Astrocyte (in vitro differentiated cells and primary cell): ENCODE measurements at regions not wholly inside any gene's neighbourhood (a gene's known extent, or its start where the extent isn't known, plus 50 kb on each side); places are given as distances from the start of the nearest gene placed in this dataset.
A peak's percentile ranks its signal among the peaks of the same experiment; 100 is the strongest.

ENCODE experiments used
- DNase-seq: peaks from one replicate; pipeline ENCODE4 v3.0.0-alpha.2; 2010; ENCODE audit warnings: low read depth
- FAIRE-seq: peaks from 2 replicates; lab custom pipeline; 2011; peaks lifted over from hg19 to GRCh38; lab: Jason Lieb, UNC
- H2AFZ ChIP-seq: 2 replicates; pipeline ENCODE4 v1.6.0; 2012; ENCODE audit warnings: low read depth, low read length, inconsistent platforms
- H3K27ac ChIP-seq: 2 replicates; pipeline ENCODE4 v1.5.1; 2011; ENCODE audit warnings: low read depth, low read length, inconsistent platforms
- H3K27me3 ChIP-seq: 2 replicates; pipeline ENCODE4 v1.6.0; 2011; ENCODE audit warnings: low read length, inconsistent platforms; ENCODE audit not compliant: insufficient read depth
- H3K36me3 ChIP-seq: 2 replicates; pipeline ENCODE4 v1.5.1; 2011; ENCODE audit warnings: low read length, inconsistent platforms; ENCODE audit not compliant: insufficient read depth
- H3K4me1 ChIP-seq: 2 replicates; pipeline ENCODE4 v1.5.1; 2011; ENCODE audit warnings: low read length, inconsistent platforms; ENCODE audit not compliant: insufficient read depth
- H3K4me2 ChIP-seq: 2 replicates; pipeline ENCODE4 v1.6.0; 2012; ENCODE audit warnings: low read length, inconsistent platforms
- H3K4me3 ChIP-seq: 2 replicates; pipeline ENCODE4 v1.5.1; 2011; ENCODE audit warnings: low read depth, mild to moderate bottlenecking, low read length, inconsistent platforms; ENCODE audit not compliant: insufficient read depth
- H3K79me2 ChIP-seq: 2 replicates; pipeline ENCODE4 v1.6.0; 2012; ENCODE audit warnings: mild to moderate bottlenecking, low read length, inconsistent platforms; ENCODE audit not compliant: insufficient read depth
- H3K9ac ChIP-seq: 2 replicates; pipeline ENCODE4 v1.6.0; 2012; ENCODE audit warnings: mild to moderate bottlenecking, low read length, inconsistent platforms
- H3K9me3 ChIP-seq: 2 replicates; pipeline ENCODE4 v1.5.1; 2012; ENCODE audit warnings: low read depth, mild to moderate bottlenecking, low read length, inconsistent platforms; ENCODE audit not compliant: insufficient read depth
- H4K20me1 ChIP-seq: 2 replicates; pipeline ENCODE4 v1.6.0; 2012; ENCODE audit warnings: low read length, inconsistent platforms; ENCODE audit not compliant: insufficient read depth
- H3K27ac Mint-ChIP-seq: one replicate; pipeline ENCODE4 v1.8.0; 2021; ENCODE audit warnings: mild to moderate bottlenecking, mixed read lengths; ENCODE audit not compliant: unreplicated experiment
- H3K27me3 Mint-ChIP-seq: one replicate; pipeline ENCODE4 v1.8.0; 2021; ENCODE audit warnings: low read depth, mixed read lengths; ENCODE audit not compliant: unreplicated experiment
- H3K36me3 Mint-ChIP-seq: one replicate; pipeline ENCODE4 v1.8.0; 2021; ENCODE audit warnings: low read depth, mixed read lengths; ENCODE audit not compliant: unreplicated experiment
- H3K4me1 Mint-ChIP-seq: one replicate; pipeline ENCODE4 v1.8.0; 2021; ENCODE audit warnings: low read depth, mixed read lengths; ENCODE audit not compliant: unreplicated experiment
- H3K4me3 Mint-ChIP-seq: one replicate; pipeline ENCODE4 v1.8.0; 2021; ENCODE audit warnings: mild to moderate bottlenecking, moderate library complexity, mixed read lengths; ENCODE audit not compliant: unreplicated experiment
- H3K9me3 Mint-ChIP-seq: one replicate; pipeline ENCODE4 v1.8.0; 2021; ENCODE audit warnings: mild to moderate bottlenecking, mixed read lengths; ENCODE audit not compliant: unreplicated experiment
- CTCF ChIP-seq: IDR thresholded peaks from 2 replicates; pipeline ENCODE4 v1.5.1; 2011; ENCODE audit warnings: low read depth, mild to moderate bottlenecking, inconsistent platforms, low read length, moderate library complexity; ENCODE audit not compliant: insufficient read depth
- EZH2 ChIP-seq: IDR thresholded peaks from 2 replicates; pipeline ENCODE4 v1.6.1; 2012; ENCODE audit warnings: mild to moderate bottlenecking, low read length, inconsistent platforms; ENCODE audit not compliant: insufficient read depth

- Histone ChIP-seq H3K27ac (no peak overlapping the region), H3K9ac (no peak overlapping the region), H4K20me1 (no peaks in the 10 kb centered on the region), H3K79me2 (no peaks in the 10 kb centered on the region), H3K4me3 (no peak overlapping the region), H2AFZ (no peak overlapping the region), H3K9me3 (no peaks in the 10 kb centered on the region), H3K4me1 (no peaks in the 10 kb centered on the region), H3K4me2 (peak overlapping the region; percentile 52), H3K27me3 (no peaks in the 10 kb centered on the region), H3K36me3 (no peaks in the 10 kb centered on the region)
- no peaks in the 10 kb centered on the region for H3K9me3 Mint-ChIP-seq
- no peak overlapping the region for H3K27ac Mint-ChIP-seq
- TF ChIP-seq CTCF = no peak
- no peak for TF ChIP-seq EZH2
- DNase-seq (no peak), FAIRE-seq (no peak)
- H3K4me1 Mint-ChIP-seq = peaks cover 7% of the 10 kb centered on the region
- no peaks in the 10 kb centered on the region for H3K27me3 Mint-ChIP-seq
- no peak overlapping the region for H3K4me3 Mint-ChIP-seq
- H3K36me3 Mint-ChIP-seq = no peaks in the 10 kb centered on the region
Measured at GRCh38 chr18:73461038-73461779, 593.4 kb upstream of the NETO1 start.

- Mint-ChIP-seq H3K4me3 (no peak overlapping the region), H3K4me1 (peaks cover 7% of the 10 kb centered on the region), H3K9me3 (no peaks in the 10 kb centered on the region), H3K27ac (no peak overlapping the region), H3K27me3 (no peaks in the 10 kb centered on the region), H3K36me3 (no peaks in the 10 kb centered on the region)
- Histone ChIP-seq H3K9ac (no peak overlapping the region), H3K79me2 (no peaks in the 10 kb centered on the region), H3K4me3 (no peak overlapping the region), H3K4me1 (no peaks in the 10 kb centered on the region), H4K20me1 (no peaks in the 10 kb centered on the region), H3K36me3 (no peaks in the 10 kb centered on the region), H3K27ac (no peak overlapping the region), H3K4me2 (no peak overlapping the region), H3K9me3 (no peaks in the 10 kb centered on the region), H3K27me3 (no peaks in the 10 kb centered on the region), H2AFZ (no peak overlapping the region)
- peak; percentile 40 for DNase-seq
- TF ChIP-seq EZH2 (no peak), CTCF (no peak)
- FAIRE-seq = no peak
Measured at GRCh38 chr18:73458186-73458964, 590.6 kb upstream of the NETO1 start.
